Liver (tissue), 7 donors: ENCODE measurements at regions not wholly inside any gene's neighbourhood (a gene's known extent, or its start where the extent isn't known, plus 50 kb on each side); places are given as distances from the start of the nearest gene placed in this dataset.
"Not testable (repeated sequence)": the region's sequence is repeated elsewhere in the genome, so short reads cannot be mapped to it uniquely, and the experiment has no call there.

Experiments used
- DNase-seq: peaks from one replicate; pipeline ENCODE4 v3.0.0-alpha.2; 2017; ENCODE audit warnings: low spot score
- H3K27ac ChIP-seq, 2 donors: one replicate each; pipeline ENCODE4 v1.7.0; 2013; ENCODE audit warnings: inconsistent platforms in 2 of 2, low read length in 2 of 2, control low read depth in 1 of 2, low read depth in 1 of 2, mild to moderate bottlenecking in 1 of 2
- H3K27me3 ChIP-seq, 4 donors: one replicate each; pipeline versions ENCODE4 v1.6.1 to v1.7.0; 2013; ENCODE audit warnings: low read length in 3 of 4, inconsistent platforms in 1 of 4, mild to moderate bottlenecking in 1 of 4, moderate library complexity in 1 of 4; ENCODE audit not compliant: control insufficient read depth in 4 of 4, insufficient read depth in 4 of 4
- H3K36me3 ChIP-seq, 4 donors: one replicate each; pipeline versions ENCODE4 v1.6.1 to v1.7.0; 2013; ENCODE audit warnings: low read length in 3 of 4, mild to moderate bottlenecking in 3 of 4, low read depth in 1 of 4, moderate library complexity in 1 of 4; ENCODE audit not compliant: control insufficient read depth in 4 of 4, insufficient read depth in 3 of 4
- H3K4me1 ChIP-seq, 4 donors: one replicate each; pipeline versions ENCODE4 v1.6.1 to v1.7.0; 2013; ENCODE audit warnings: low read length in 3 of 4, mild to moderate bottlenecking in 3 of 4, moderate library complexity in 1 of 4; ENCODE audit not compliant: control insufficient read depth in 4 of 4, insufficient read depth in 4 of 4
- H3K4me3 ChIP-seq, 3 donors: one replicate each; pipeline versions ENCODE4 v1.6.1 to v1.7.0; 2013; ENCODE audit warnings: low read length in 3 of 3, control low read depth in 1 of 3, low read depth in 1 of 3, mild to moderate bottlenecking in 1 of 3
- H3K9ac ChIP-seq, 2 donors: one replicate each; pipeline ENCODE4 v1.7.0; 2013; ENCODE audit warnings: low read length in 2 of 2, mild to moderate bottlenecking in 2 of 2, moderate library complexity in 2 of 2, control low read depth in 1 of 2, low read depth in 1 of 2
- H3K9me3 ChIP-seq, 4 donors: one replicate each; pipeline versions ENCODE4 v1.6.1 to v1.7.0; 2013; ENCODE audit warnings: low read length in 3 of 4; ENCODE audit not compliant: control insufficient read depth in 4 of 4
- EGR1 ChIP-seq, 2 donors: IDR thresholded peaks; 2 replicates each; pipeline ENCODE4 v1.6.1; 2016 to 2018; ENCODE audit warnings: antibody characterized with exemption in 2 of 2, low read depth in 2 of 2
- FOXA1 ChIP-seq: IDR thresholded peaks from 2 replicates; pipeline ENCODE4 v1.6.1; 2016; ENCODE audit warnings: antibody characterized with exemption
- FOXA2 ChIP-seq: IDR thresholded peaks from 2 replicates; pipeline ENCODE4 v1.6.1; 2016; ENCODE audit warnings: antibody characterized with exemption
- GABPA ChIP-seq, 2 donors: IDR thresholded peaks in 1 of 2; conservative IDR thresholded peaks in 1 of 2; 2 replicates each; pipeline ENCODE4 v1.6.1; 2016; ENCODE audit warnings: antibody characterized with exemption in 2 of 2, mild to moderate bottlenecking in 1 of 2, moderate library complexity in 1 of 2
- HNF4A ChIP-seq, 2 donors: conservative IDR thresholded peaks; 2 replicates each; pipeline ENCODE4 v1.6.1; 2016; ENCODE audit warnings: antibody characterized with exemption in 2 of 2, mild to moderate bottlenecking in 2 of 2
- HNF4G ChIP-seq: IDR thresholded peaks from 2 replicates; pipeline ENCODE4 v1.6.1; 2016; ENCODE audit warnings: antibody characterized with exemption
- JUND ChIP-seq, 2 donors: IDR thresholded peaks; 2 replicates each; pipeline ENCODE4 v1.6.1; 2016; ENCODE audit warnings: antibody characterized with exemption in 2 of 2
- NR2F2 ChIP-seq: IDR thresholded peaks from 2 replicates; pipeline ENCODE4 v1.6.1; 2016; ENCODE audit warnings: antibody characterized with exemption
- RAD21 ChIP-seq, 2 donors: IDR thresholded peaks; 2 replicates each; pipeline ENCODE4 v1.6.1; 2016; ENCODE audit warnings: antibody characterized with exemption in 2 of 2, mild to moderate bottlenecking in 2 of 2
- RXRA ChIP-seq, 2 donors: IDR thresholded peaks; 2 replicates each; pipeline ENCODE4 v1.6.1; 2017 to 2018; ENCODE audit warnings: antibody characterized with exemption in 2 of 2, mild to moderate bottlenecking in 1 of 2
- TAF1 ChIP-seq: conservative IDR thresholded peaks from 2 replicates; pipeline ENCODE4 v1.6.1; 2016; ENCODE audit warnings: antibody characterized with exemption, mild to moderate bottlenecking
- YY1 ChIP-seq: IDR thresholded peaks from 2 replicates; pipeline ENCODE4 v1.6.1; 2016; ENCODE audit warnings: antibody characterized with exemption, mild to moderate bottlenecking
- WGBS: extraction: QIAGEN DNeasy Blood & Tissue Kit; methylation state at CpG from one replicate; pipeline ENCODE4 v1.1.7; 2013; 5-methylcytosine and 5-hydroxymethylcytosine counted together
- TF ChIP-seq, protein P1 (sequence below): IDR thresholded peaks from 2 replicates; pipeline ENCODE4 v1.6.1; 2016; ENCODE audit warnings: antibody characterized with exemption
- TF ChIP-seq, protein P2 (sequence below): IDR thresholded peaks from 2 replicates; pipeline ENCODE4 v1.6.1; 2016; ENCODE audit warnings: antibody characterized with exemption
- TF ChIP-seq, protein P3 (sequence below): IDR thresholded peaks from 2 replicates; pipeline ENCODE4 v1.6.1; 2016; ENCODE audit warnings: antibody characterized with exemption
- TF ChIP-seq, protein P4 (sequence below): IDR thresholded peaks from 2 replicates; pipeline ENCODE4 v1.6.1; 2016; ENCODE audit warnings: antibody characterized with exemption, mild to moderate bottlenecking
- donor health status: healthy.
- donor health status: healthy.
- donor health status: healthy.
- donor health status: healthy.

DNA sequence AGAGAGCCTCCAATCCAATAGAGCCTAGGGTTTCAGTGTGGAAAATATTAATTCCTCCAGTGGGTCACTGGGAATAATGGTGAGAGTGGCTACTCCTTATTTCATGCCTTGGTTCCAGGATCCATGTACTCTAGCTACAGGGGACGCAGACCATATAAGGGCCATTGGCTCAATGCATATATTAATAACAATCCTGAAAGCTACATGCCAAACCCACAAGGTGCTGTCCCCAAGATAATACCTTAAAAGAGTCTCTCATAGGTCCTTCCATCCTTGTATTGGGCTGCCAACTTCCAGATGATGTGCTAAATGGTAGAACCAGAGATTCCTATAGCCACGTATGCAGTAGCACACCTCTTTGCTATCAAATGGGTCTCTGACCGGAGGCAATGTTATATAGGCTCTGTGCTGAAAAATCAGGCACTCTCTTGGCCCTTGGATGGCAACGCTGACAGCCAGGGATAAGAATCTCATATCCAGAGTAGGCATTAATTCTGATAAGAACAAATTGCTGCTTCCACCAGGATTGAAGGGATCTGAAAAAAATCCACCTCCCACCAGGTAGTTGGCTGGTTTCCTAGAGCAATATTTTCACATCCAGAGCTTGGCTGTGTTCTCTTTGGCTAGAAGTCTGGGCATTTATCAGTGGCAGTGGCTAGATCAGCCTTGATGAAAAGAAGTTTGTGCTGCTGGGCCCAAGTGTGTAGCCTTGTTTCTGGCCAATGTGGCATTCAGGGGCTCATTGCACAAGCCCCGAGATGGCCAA lies 218.1 kb upstream of the MGAT5 start:
- 77% methylated on average over 5 of the region's 5 CpGs for WGBS
- Histone ChIP-seq H3K9me3 (no peaks in the 10 kb centered on the region), H3K36me3 (no peaks in the 10 kb centered on the region), H3K4me3 (no peak overlapping the region), H3K27ac (no peak overlapping the region), H3K9ac (no peak overlapping the region), H3K27me3 (peaks cover 0 to 3% (median 0%) of the 10 kb centered on the region in 4 donors), H3K4me1 (no peaks in the 10 kb centered on the region)
- DNase-seq, result no peak
- TF ChIP-seq, protein P1, sequence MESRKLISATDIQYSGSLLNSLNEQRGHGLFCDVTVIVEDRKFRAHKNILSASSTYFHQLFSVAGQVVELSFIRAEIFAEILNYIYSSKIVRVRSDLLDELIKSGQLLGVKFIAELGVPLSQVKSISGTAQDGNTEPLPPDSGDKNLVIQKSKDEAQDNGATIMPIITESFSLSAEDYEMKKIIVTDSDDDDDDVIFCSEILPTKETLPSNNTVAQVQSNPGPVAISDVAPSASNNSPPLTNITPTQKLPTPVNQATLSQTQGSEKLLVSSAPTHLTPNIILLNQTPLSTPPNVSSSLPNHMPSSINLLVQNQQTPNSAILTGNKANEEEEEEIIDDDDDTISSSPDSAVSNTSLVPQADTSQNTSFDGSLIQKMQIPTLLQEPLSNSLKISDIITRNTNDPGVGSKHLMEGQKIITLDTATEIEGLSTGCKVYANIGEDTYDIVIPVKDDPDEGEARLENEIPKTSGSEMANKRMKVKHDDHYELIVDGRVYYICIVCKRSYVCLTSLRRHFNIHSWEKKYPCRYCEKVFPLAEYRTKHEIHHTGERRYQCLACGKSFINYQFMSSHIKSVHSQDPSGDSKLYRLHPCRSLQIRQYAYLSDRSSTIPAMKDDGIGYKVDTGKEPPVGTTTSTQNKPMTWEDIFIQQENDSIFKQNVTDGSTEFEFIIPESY, result no peak

DNA sequence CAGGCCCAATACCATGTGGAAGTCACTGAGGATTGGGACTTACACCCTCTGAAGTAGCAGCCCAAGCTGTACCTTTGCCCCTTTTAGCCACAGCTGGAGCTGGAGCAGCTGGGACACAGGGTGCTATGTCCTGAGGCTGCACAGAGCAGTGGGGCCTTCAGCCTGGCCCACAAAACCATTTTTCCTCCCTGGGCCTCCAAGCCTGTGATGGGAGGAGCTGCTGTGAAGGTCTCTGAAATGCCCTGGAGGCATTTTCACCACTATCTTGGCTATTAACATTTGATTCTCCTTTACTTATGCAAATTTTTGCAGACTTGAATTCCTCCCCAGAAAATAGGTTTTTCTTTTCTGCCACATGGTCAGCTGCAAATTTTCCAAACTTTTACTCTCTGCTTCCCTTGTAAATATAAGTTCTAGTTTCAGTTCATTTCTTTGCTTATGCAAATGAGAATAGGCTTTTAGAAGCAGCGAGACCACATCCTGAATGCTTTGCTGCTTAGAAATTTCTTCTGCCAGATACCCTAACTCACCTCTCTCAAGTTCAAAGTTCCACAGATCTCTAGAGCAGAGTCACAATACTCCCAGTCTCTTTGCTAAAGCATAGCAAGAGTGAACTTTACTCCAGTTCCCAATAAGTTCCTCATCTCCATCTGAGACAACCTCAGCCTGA lies 213.8 kb upstream of the MGAT5 start:
- Histone ChIP-seq H3K9ac (no peak overlapping the region), H3K9me3 (no peaks in the 10 kb centered on the region), H3K4me3 (no peak overlapping the region), H3K27ac (no peak overlapping the region), H3K4me1 (no peaks in the 10 kb centered on the region), H3K27me3 (no peaks in the 10 kb centered on the region), H3K36me3 (no peaks in the 10 kb centered on the region)
- TF ChIP-seq, protein P2, sequence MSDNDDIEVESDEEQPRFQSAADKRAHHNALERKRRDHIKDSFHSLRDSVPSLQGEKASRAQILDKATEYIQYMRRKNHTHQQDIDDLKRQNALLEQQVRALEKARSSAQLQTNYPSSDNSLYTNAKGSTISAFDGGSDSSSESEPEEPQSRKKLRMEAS, result no peak
- TF ChIP-seq RAD21 (IDR thresholded peaks at IDR 0.05) (no peak), GABPA (IDR thresholded peaks at IDR 0.05 in 1 of 2, conservative IDR thresholded peaks at IDR 0.05 in 1 of 2) (no peak), JUND (IDR thresholded peaks at IDR 0.05) (no peak), NR2F2 (no peak), EGR1 (IDR thresholded peaks at IDR 0.05; ENCODE audit: low read depth in 2 of 2) (no peak), TAF1 (no peak), FOXA2 (no peak), YY1 (no peak), HNF4A (conservative IDR thresholded peaks at IDR 0.05) (no peak), RXRA (IDR thresholded peaks at IDR 0.05) (no peak), FOXA1 (no peak), HNF4G (no peak)
- TF ChIP-seq, protein P3, sequence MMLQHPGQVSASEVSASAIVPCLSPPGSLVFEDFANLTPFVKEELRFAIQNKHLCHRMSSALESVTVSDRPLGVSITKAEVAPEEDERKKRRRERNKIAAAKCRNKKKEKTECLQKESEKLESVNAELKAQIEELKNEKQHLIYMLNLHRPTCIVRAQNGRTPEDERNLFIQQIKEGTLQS, result no peak
- TF ChIP-seq, protein P4, sequence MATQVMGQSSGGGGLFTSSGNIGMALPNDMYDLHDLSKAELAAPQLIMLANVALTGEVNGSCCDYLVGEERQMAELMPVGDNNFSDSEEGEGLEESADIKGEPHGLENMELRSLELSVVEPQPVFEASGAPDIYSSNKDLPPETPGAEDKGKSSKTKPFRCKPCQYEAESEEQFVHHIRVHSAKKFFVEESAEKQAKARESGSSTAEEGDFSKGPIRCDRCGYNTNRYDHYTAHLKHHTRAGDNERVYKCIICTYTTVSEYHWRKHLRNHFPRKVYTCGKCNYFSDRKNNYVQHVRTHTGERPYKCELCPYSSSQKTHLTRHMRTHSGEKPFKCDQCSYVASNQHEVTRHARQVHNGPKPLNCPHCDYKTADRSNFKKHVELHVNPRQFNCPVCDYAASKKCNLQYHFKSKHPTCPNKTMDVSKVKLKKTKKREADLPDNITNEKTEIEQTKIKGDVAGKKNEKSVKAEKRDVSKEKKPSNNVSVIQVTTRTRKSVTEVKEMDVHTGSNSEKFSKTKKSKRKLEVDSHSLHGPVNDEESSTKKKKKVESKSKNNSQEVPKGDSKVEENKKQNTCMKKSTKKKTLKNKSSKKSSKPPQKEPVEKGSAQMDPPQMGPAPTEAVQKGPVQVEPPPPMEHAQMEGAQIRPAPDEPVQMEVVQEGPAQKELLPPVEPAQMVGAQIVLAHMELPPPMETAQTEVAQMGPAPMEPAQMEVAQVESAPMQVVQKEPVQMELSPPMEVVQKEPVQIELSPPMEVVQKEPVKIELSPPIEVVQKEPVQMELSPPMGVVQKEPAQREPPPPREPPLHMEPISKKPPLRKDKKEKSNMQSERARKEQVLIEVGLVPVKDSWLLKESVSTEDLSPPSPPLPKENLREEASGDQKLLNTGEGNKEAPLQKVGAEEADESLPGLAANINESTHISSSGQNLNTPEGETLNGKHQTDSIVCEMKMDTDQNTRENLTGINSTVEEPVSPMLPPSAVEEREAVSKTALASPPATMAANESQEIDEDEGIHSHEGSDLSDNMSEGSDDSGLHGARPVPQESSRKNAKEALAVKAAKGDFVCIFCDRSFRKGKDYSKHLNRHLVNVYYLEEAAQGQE, result no peak
- DNase-seq, result no peak
- WGBS, result 89% methylated on average over 1 of the region's 1 CpG

DNA sequence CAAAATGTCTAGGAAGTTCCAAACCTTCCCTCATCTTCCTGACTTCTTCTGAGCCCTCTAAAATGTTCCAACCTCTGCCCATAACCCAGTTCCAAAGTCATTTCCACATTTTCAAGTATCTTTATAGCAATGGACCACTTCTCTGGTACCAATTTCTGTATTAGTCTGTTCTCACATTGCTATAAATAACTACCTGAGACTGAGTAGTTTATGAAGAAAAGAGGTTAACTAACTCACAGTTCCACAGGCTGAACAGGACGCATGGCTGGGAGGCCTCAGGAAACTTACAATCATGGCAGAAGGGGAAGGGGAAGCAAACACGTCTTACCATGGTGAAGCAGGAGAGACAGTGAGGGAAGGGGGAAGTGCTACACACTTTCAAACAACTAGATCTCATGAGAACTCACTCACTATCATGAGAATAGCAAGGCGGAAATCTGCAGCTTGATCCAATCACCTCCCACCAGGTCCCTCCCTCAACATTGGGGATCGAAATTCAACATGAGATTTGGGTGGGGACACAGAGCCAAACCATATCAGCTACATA lies 213.2 kb upstream of the MGAT5 start:
- H3K27ac ChIP-seq, H3K9me3 ChIP-seq, H3K36me3 ChIP-seq, H3K9ac ChIP-seq, H3K4me3 ChIP-seq, H3K4me1 ChIP-seq, DNase-seq, H3K27me3 ChIP-seq: not testable (repeated sequence)
- WGBS, result 73% methylated on average over 4 of the region's 4 CpGs
